SIG-M5 treated with dmso at 0.1 percent for 504 hours (cell line): ENCODE measurements at regions not wholly inside any gene's neighbourhood (a gene's known extent, or its start where the extent isn't known, plus 50 kb on each side); places are given as distances from the start of the nearest gene placed in this dataset.

ENCODE experiments used
- DNase-seq: peaks from one replicate; lab custom pipeline; 2025; ENCODE audit not compliant: unreplicated experiment; lab: John Stamatoyannopoulos, UW

- DNase-seq: no peak
These were observed 161.0 kb upstream of the S100G start for GRCh38 chrX:16488959-16489358.

GRCh38 chrX:16491461-16491860 is 158.5 kb upstream of the S100G start:
- DNase-seq: no peak

DNA sequence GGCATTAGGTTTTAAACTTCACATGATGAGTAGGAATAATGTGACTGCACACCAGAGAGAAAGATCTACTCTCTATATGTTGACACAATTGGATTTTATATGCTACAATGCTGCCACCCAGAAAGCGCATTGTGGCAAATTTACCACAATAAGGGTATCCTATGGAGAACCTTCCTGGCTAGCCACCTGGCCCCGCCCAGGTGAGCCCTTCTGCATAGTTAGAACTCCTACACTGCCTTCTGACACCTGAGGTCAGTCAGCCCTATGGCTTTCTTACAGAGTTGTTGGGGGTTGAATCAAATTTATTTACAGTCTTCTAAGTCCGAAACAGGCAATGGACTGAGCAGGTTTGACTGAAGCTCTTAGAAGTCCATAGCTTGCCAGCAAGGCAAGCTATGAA is 153.8 kb upstream of the S100G start:
- no peak for DNase-seq

DNA sequence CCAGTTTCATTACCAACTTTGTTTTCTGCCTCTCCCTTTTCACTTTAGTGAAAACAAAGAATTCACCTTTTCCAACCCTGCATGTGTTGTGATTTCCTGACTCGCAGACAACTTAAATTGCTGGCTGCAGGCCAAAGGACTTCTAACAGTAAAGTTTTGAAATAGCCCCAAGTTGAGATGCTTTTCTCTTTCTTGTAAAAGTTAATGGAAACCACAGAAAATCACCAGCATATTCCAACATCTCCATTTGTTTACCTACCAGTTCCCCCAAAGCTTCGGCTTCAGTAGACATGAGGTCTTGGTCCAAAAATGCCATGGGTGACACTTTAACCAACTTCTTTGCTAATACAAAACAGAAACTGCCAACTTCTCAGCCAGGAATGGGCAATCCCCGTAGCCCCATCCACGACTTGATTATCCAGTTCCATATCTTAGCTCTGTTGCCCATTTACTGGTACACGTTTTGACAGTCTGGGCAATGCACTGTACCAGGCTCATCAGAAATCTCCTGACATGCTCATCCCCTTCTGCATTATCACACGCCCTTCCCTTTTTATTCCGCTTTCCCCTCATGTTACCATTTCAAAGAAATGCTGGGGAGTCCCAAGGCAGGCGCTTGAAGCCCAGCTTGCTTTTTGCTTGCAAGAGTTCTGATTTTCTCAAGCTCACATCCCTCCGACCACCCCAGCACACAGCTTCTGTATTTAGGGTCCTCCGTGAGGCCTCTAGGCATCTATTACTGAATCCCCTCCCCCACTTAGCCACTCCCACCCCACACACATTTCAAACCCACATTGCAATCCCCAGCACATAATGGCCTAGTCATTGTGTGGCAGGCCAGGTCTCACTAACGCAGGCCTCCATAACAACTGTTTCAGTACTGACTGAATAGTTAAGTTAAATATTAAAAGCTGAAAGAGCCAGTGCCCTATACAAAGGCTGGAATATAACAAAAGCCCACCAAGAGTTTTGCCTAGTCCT is 137.9 kb upstream of the S100G start:
- DNase-seq: no peak

DNA sequence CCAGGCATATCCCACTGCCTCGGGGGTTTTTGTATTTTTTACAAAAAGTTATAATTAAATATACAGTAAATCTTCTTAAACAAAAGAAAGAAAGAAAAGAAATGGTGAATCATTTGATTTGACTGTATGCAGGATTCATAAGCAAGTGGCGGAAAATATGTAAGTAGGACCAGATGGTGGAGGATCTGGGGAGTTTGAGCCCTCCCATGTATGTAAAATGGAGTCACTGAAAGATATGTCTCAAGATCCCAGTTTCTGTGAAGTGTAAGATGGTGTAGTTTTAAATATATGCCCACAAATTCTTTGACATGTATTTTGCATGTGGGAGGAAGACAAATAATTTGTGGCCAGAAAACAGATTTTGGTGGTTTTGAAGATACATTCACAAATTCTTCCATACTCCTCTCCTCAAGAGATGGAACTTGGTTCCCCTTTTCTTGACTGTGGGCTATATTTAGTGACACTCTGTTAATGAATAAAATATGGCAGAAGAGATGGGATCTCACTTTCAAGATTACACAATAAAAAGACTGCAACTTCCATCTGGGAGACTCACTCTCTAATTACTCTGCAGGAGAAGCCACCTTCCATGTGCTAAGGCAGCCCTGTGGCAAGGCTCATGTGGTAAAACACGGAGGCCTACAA is 133.6 kb upstream of the S100G start:
- no peak for DNase-seq

DNA sequence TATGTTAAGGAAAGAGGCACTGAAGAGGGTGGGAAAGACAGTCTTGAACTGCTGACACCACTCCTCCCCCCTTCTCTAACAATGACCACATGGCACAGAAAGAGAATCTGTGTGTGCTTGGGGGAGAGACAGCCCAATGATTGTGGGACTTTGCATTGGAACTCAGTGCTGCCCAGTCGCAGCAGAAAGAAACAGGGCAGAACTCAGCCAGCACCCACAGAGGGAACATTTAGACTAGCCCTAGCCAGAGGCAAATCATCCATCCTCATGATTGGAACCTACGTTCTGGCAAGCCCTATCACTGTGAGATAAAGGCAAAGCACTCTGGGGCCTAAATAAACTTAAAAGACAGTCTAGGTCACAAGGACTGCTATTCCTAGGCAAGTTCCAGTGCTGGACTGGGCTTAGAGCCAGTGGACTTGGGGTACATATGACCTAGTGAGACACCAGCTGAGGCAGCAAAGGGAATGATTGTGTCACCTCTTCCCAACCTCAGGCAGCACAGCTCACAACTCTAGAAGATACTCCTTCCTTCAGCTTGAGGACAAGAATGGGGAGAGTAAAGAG is 132.8 kb upstream of the S100G start:
- no peak for DNase-seq

GRCh38 chrX:16518131-16518530 is 131.8 kb upstream of the S100G start:
- DNase-seq: no peak

DNA sequence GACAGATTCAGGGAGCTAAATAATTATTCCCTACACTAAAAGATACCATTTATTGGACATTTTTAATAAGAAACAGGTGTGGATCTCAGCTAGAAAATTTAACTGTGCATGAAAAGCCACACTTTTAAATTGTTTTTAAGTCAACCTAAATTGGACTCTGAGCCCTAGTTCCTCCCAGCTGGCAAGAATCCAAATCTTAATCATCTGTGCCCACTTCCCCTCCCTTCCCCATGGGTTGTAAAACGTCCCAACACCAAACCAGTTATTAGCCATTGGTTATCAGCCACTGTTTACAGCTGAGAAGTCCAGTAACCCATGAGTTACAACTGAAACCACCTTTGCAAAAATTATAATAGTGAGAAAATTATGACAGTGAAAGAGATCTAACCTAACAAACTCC is 125.6 kb upstream of the S100G start:
- DNase-seq: no peak

DNA sequence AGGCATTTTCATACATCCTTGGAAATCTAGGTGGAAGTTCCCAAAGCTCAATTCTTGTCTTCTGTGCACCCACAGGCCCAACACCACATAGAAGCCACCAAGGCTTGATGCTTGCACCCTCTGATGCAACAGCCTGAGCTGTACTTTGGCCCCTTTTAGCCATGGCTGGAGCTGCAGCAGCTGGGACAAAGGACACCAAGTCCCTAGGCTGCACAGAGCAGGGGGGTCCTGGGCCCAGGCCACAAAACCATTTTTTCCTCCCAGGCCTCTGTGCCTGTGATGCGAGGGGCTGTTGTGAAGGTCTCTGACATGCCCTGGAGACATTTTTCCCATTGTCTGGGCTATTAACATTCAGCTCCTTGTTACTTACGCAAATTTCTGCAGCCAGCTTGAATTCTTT is 124.0 kb upstream of the S100G start:
- DNase-seq: no peak

DNA sequence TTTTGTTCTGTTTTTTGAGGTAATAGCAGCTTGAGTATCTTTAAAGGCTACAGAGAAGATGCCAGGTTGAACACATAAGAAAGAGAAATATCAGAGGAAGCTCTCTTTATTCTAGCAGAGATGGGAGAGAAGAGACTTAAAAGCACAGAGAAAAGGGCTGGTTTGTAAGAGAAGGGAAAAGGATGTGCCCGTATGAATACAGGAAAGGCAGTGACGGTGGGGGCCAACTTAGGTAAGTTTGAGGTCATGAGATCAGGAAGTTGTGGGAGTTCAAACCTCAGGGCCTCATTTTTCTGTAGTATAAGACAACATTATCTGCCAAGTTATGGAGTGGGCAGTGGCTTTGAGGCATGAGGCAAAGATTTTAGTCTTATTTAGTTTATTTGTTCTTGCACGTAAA is 121.3 kb upstream of the S100G start:
- no peak for DNase-seq
